ENCODE measurements at regions not wholly inside any gene's neighbourhood (a gene's known extent, or its start where the extent isn't known, plus 50 kb on each side); places are given as distances from the start of the nearest gene placed in this dataset.

GRCh38 chr5:39640552-39640951 is 215.8 kb upstream of the DAB2 start:
- H3K9me3 ChIP-seq (ENCODE audit: insufficient read depth, low read depth, low read length): no peaks in the 10 kb centered on the region
- no peaks in the 10 kb centered on the region for H3K27me3 ChIP-seq (ENCODE audit: insufficient read depth, low read length, poor library complexity, severe bottlenecking)
- H3K4me1 ChIP-seq (ENCODE audit: insufficient read depth, low read length, poor library complexity, severe bottlenecking): no peaks in the 10 kb centered on the region
- no peak overlapping the region for H3K4me3 ChIP-seq (ENCODE audit: low read length, poor library complexity, severe bottlenecking)
- H3K79me2 ChIP-seq (ENCODE audit: insufficient read depth, low read length): no peaks in the 10 kb centered on the region
- H3K9me2 ChIP-seq (replicated peaks; ENCODE audit: low read depth, low read length): no peaks in the 10 kb centered on the region
- H4K20me1 ChIP-seq (ENCODE audit: insufficient read depth, low read length, poor library complexity, severe bottlenecking): no peaks in the 10 kb centered on the region
- H2AFZ ChIP-seq (ENCODE audit: low read length): no peak overlapping the region
- no peaks in the 10 kb centered on the region for H3K36me3 ChIP-seq (ENCODE audit: insufficient read depth, low read length)
- TF ChIP-seq EZH2phosphoT487 (IDR thresholded peaks at IDR 0.05; ENCODE audit: borderline replicate concordance) (no peak), CTCF (conservative IDR thresholded peaks at IDR 0.05; ENCODE audit: low read length) (no peak)
- no peak overlapping the region for H3K4me2 ChIP-seq (ENCODE audit: low read depth, low read length, poor library complexity, severe bottlenecking)
- no peaks in the 10 kb centered on the region for H3F3A ChIP-seq (ENCODE audit: low read depth)
- no peak overlapping the region for H3K9ac ChIP-seq (ENCODE audit: low read depth, low read length, poor library complexity, severe bottlenecking)

- Histone ChIP-seq H3K4me2 (ENCODE audit: low read depth, low read length, poor library complexity, severe bottlenecking) (no peak overlapping the region), H2AFZ (ENCODE audit: low read length) (no peak overlapping the region), H3K27me3 (ENCODE audit: insufficient read depth, low read length, poor library complexity, severe bottlenecking) (no peaks in the 10 kb centered on the region), H3F3A (ENCODE audit: low read depth) (no peaks in the 10 kb centered on the region), H3K4me1 (ENCODE audit: insufficient read depth, low read length, poor library complexity, severe bottlenecking) (no peaks in the 10 kb centered on the region), H3K9me3 (ENCODE audit: insufficient read depth, low read depth, low read length) (no peaks in the 10 kb centered on the region), H3K79me2 (ENCODE audit: insufficient read depth, low read length) (no peaks in the 10 kb centered on the region), H3K9me2 (replicated peaks; ENCODE audit: low read depth, low read length) (no peaks in the 10 kb centered on the region), H3K9ac (ENCODE audit: low read depth, low read length, poor library complexity, severe bottlenecking) (no peak overlapping the region), H3K4me3 (ENCODE audit: low read length, poor library complexity, severe bottlenecking) (no peak overlapping the region), H3K36me3 (ENCODE audit: insufficient read depth, low read length) (no peaks in the 10 kb centered on the region), H4K20me1 (ENCODE audit: insufficient read depth, low read length, poor library complexity, severe bottlenecking) (no peaks in the 10 kb centered on the region)
- TF ChIP-seq CTCF (conservative IDR thresholded peaks at IDR 0.05; ENCODE audit: low read length) (no peak), EZH2phosphoT487 (IDR thresholded peaks at IDR 0.05; ENCODE audit: borderline replicate concordance) (no peak)
Observed at GRCh38 chr5:39639618-39640089, 214.9 kb upstream of the DAB2 start.

- TF ChIP-seq CTCF (conservative IDR thresholded peaks at IDR 0.05; ENCODE audit: low read length) (no peak), EZH2phosphoT487 (IDR thresholded peaks at IDR 0.05; ENCODE audit: borderline replicate concordance) (no peak)
- Histone ChIP-seq H2AFZ (ENCODE audit: low read length) (no peak overlapping the region), H3K4me2 (ENCODE audit: low read depth, low read length, poor library complexity, severe bottlenecking) (no peak overlapping the region)
Observed at GRCh38 chr5:39638813-39639212, 214.0 kb upstream of the DAB2 start.

More at GRCh38 chr5:39638813-39639212, 214.0 kb upstream of the DAB2 start:
- Histone ChIP-seq H3K36me3 (ENCODE audit: insufficient read depth, low read length) (no peaks in the 10 kb centered on the region), H3K27me3 (ENCODE audit: insufficient read depth, low read length, poor library complexity, severe bottlenecking) (no peaks in the 10 kb centered on the region), H3K9me2 (replicated peaks; ENCODE audit: low read depth, low read length) (no peaks in the 10 kb centered on the region), H4K20me1 (ENCODE audit: insufficient read depth, low read length, poor library complexity, severe bottlenecking) (no peaks in the 10 kb centered on the region), H3K79me2 (ENCODE audit: insufficient read depth, low read length) (no peaks in the 10 kb centered on the region), H3K9ac (ENCODE audit: low read depth, low read length, poor library complexity, severe bottlenecking) (no peak overlapping the region), H3K9me3 (ENCODE audit: insufficient read depth, low read depth, low read length) (no peaks in the 10 kb centered on the region), H3K4me1 (ENCODE audit: insufficient read depth, low read length, poor library complexity, severe bottlenecking) (no peaks in the 10 kb centered on the region), H3K4me3 (ENCODE audit: low read length, poor library complexity, severe bottlenecking) (no peak overlapping the region), H3F3A (ENCODE audit: low read depth) (no peaks in the 10 kb centered on the region)

All from Loucy (cell line).